Astrocyte (in vitro differentiated cells and primary cell): ENCODE measurements at regions not wholly inside any gene's neighbourhood (a gene's known extent, or its start where the extent isn't known, plus 50 kb on each side); places are given as distances from the start of the nearest gene placed in this dataset.

Source experiments
- DNase-seq: peaks from one replicate; pipeline ENCODE4 v3.0.0-alpha.2; 2010; ENCODE audit warnings: low read depth
- FAIRE-seq: peaks from 2 replicates; lab custom pipeline; 2011; peaks lifted over from hg19 to GRCh38; lab: Jason Lieb, UNC
- H2AFZ ChIP-seq: 2 replicates; pipeline ENCODE4 v1.6.0; 2012; ENCODE audit warnings: low read depth, low read length, inconsistent platforms
- H3K27ac ChIP-seq: 2 replicates; pipeline ENCODE4 v1.5.1; 2011; ENCODE audit warnings: low read depth, low read length, inconsistent platforms
- H3K27me3 ChIP-seq: 2 replicates; pipeline ENCODE4 v1.6.0; 2011; ENCODE audit warnings: low read length, inconsistent platforms; ENCODE audit not compliant: insufficient read depth
- H3K36me3 ChIP-seq: 2 replicates; pipeline ENCODE4 v1.5.1; 2011; ENCODE audit warnings: low read length, inconsistent platforms; ENCODE audit not compliant: insufficient read depth
- H3K4me1 ChIP-seq: 2 replicates; pipeline ENCODE4 v1.5.1; 2011; ENCODE audit warnings: low read length, inconsistent platforms; ENCODE audit not compliant: insufficient read depth
- H3K4me2 ChIP-seq: 2 replicates; pipeline ENCODE4 v1.6.0; 2012; ENCODE audit warnings: low read length, inconsistent platforms
- H3K4me3 ChIP-seq: 2 replicates; pipeline ENCODE4 v1.5.1; 2011; ENCODE audit warnings: low read depth, mild to moderate bottlenecking, low read length, inconsistent platforms; ENCODE audit not compliant: insufficient read depth
- H3K79me2 ChIP-seq: 2 replicates; pipeline ENCODE4 v1.6.0; 2012; ENCODE audit warnings: mild to moderate bottlenecking, low read length, inconsistent platforms; ENCODE audit not compliant: insufficient read depth
- H3K9ac ChIP-seq: 2 replicates; pipeline ENCODE4 v1.6.0; 2012; ENCODE audit warnings: mild to moderate bottlenecking, low read length, inconsistent platforms
- H3K9me3 ChIP-seq: 2 replicates; pipeline ENCODE4 v1.5.1; 2012; ENCODE audit warnings: low read depth, mild to moderate bottlenecking, low read length, inconsistent platforms; ENCODE audit not compliant: insufficient read depth
- H4K20me1 ChIP-seq: 2 replicates; pipeline ENCODE4 v1.6.0; 2012; ENCODE audit warnings: low read length, inconsistent platforms; ENCODE audit not compliant: insufficient read depth
- H3K27ac Mint-ChIP-seq: one replicate; pipeline ENCODE4 v1.8.0; 2021; ENCODE audit warnings: mild to moderate bottlenecking, mixed read lengths; ENCODE audit not compliant: unreplicated experiment
- H3K27me3 Mint-ChIP-seq: one replicate; pipeline ENCODE4 v1.8.0; 2021; ENCODE audit warnings: low read depth, mixed read lengths; ENCODE audit not compliant: unreplicated experiment
- H3K36me3 Mint-ChIP-seq: one replicate; pipeline ENCODE4 v1.8.0; 2021; ENCODE audit warnings: low read depth, mixed read lengths; ENCODE audit not compliant: unreplicated experiment
- H3K4me1 Mint-ChIP-seq: one replicate; pipeline ENCODE4 v1.8.0; 2021; ENCODE audit warnings: low read depth, mixed read lengths; ENCODE audit not compliant: unreplicated experiment
- H3K4me3 Mint-ChIP-seq: one replicate; pipeline ENCODE4 v1.8.0; 2021; ENCODE audit warnings: mild to moderate bottlenecking, moderate library complexity, mixed read lengths; ENCODE audit not compliant: unreplicated experiment
- H3K9me3 Mint-ChIP-seq: one replicate; pipeline ENCODE4 v1.8.0; 2021; ENCODE audit warnings: mild to moderate bottlenecking, mixed read lengths; ENCODE audit not compliant: unreplicated experiment
- EZH2 ChIP-seq: IDR thresholded peaks from 2 replicates; pipeline ENCODE4 v1.6.1; 2012; ENCODE audit warnings: mild to moderate bottlenecking, low read length, inconsistent platforms; ENCODE audit not compliant: insufficient read depth
- TF ChIP-seq, protein P1 (sequence below): IDR thresholded peaks from 2 replicates; pipeline ENCODE4 v1.5.1; 2011; ENCODE audit warnings: low read depth, mild to moderate bottlenecking, inconsistent platforms, low read length, moderate library complexity; ENCODE audit not compliant: insufficient read depth

DNA sequence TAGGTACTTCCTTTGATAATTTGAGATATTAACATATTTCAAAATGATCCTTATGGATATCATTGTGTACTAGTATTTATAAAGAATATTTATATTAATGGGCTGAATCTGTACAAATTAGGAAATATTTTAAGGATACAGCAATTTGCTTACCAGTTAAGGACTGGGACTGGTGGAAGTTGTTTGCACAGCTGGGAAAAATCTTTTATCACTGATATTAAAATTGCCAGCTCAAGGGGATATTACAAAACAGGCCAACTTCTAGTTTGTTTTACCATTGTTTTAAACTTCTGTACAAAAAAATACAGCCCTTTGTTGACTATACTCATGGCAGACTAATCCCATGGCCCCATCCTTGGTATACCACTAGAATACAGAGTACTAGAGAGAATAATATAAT lies 133.2 kb upstream of the DDHD1 start:
- H3K4me3 Mint-ChIP-seq = no peak overlapping the region
- no peaks in the 10 kb centered on the region for H3K79me2 ChIP-seq
- no peak overlapping the region for H3K4me3 ChIP-seq
- no peaks in the 10 kb centered on the region for H3K27me3 Mint-ChIP-seq
- no peaks in the 10 kb centered on the region for H4K20me1 ChIP-seq
- no peak overlapping the region for H3K4me2 ChIP-seq
- no peaks in the 10 kb centered on the region for H3K4me1 ChIP-seq
- no peaks in the 10 kb centered on the region for H3K9me3 ChIP-seq
- peaks cover 2% of the 10 kb centered on the region for H3K9me3 Mint-ChIP-seq
- H3K4me1 Mint-ChIP-seq = no peaks in the 10 kb centered on the region
- no peaks in the 10 kb centered on the region for H3K36me3 ChIP-seq
- no peak overlapping the region for H3K27ac ChIP-seq
- H3K9ac ChIP-seq = no peak overlapping the region
- H3K27me3 ChIP-seq = no peaks in the 10 kb centered on the region
- no peak for DNase-seq
- no peak for FAIRE-seq
- H2AFZ ChIP-seq = no peak overlapping the region
- no peak overlapping the region for H3K27ac Mint-ChIP-seq
- no peaks in the 10 kb centered on the region for H3K36me3 Mint-ChIP-seq
- no peak for TF ChIP-seq EZH2
- TF ChIP-seq, protein P1, sequence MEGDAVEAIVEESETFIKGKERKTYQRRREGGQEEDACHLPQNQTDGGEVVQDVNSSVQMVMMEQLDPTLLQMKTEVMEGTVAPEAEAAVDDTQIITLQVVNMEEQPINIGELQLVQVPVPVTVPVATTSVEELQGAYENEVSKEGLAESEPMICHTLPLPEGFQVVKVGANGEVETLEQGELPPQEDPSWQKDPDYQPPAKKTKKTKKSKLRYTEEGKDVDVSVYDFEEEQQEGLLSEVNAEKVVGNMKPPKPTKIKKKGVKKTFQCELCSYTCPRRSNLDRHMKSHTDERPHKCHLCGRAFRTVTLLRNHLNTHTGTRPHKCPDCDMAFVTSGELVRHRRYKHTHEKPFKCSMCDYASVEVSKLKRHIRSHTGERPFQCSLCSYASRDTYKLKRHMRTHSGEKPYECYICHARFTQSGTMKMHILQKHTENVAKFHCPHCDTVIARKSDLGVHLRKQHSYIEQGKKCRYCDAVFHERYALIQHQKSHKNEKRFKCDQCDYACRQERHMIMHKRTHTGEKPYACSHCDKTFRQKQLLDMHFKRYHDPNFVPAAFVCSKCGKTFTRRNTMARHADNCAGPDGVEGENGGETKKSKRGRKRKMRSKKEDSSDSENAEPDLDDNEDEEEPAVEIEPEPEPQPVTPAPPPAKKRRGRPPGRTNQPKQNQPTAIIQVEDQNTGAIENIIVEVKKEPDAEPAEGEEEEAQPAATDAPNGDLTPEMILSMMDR = no peak

DNA sequence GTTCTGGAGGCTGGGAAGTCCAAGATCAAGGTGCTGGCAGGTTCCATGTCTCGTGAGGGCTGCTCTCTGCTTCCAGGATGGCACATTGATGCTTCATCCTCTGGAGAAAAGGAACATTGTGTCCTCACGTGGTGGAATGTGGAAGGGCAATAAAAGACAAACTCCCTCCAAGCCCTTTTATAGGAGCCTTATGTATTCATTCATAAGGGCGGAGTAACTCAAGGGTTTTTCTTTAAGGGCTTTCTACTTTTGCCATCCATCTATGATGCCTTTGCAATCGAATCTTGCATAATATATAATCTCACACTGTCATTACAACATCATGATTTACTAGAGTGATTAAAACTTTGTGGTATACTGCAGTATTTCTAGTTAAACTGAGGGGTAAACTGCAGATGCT lies 132.7 kb upstream of the DDHD1 start:
- Mint-ChIP-seq H3K9me3 (peaks cover 2% of the 10 kb centered on the region), H3K27me3 (no peaks in the 10 kb centered on the region), H3K27ac (no peak overlapping the region), H3K4me3 (no peak overlapping the region), H3K36me3 (no peaks in the 10 kb centered on the region), H3K4me1 (no peaks in the 10 kb centered on the region)
- Histone ChIP-seq H3K36me3 (no peaks in the 10 kb centered on the region), H3K79me2 (no peaks in the 10 kb centered on the region), H2AFZ (no peak overlapping the region), H4K20me1 (no peaks in the 10 kb centered on the region), H3K9me3 (no peaks in the 10 kb centered on the region), H3K4me3 (no peak overlapping the region), H3K27me3 (no peaks in the 10 kb centered on the region), H3K27ac (no peak overlapping the region), H3K4me2 (no peak overlapping the region), H3K9ac (no peak overlapping the region), H3K4me1 (no peaks in the 10 kb centered on the region)
- TF ChIP-seq, protein P1 = no peak
- TF ChIP-seq EZH2 = no peak
- no peak for FAIRE-seq
- DNase-seq = no peak

DNA sequence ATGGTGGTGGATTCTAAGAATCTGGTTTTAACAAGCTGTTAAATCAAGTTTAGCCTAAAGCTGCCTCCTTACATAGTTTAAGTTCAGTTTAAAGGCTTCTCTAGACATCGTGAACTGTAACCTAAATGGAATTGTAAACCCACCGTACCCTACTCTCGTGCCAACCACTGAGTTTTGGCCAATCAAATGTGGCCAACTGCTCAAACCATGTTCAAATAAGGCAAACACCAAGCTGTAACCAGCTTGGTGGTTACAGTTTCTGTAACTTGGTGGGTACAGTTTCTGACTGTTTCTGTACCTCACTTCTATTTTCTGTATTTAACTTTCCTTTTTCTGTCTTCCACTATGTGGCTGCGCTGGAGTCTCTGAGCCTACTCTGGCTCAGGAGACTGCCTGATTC lies 131.9 kb upstream of the DDHD1 start:
- Histone ChIP-seq H3K4me3 (no peak overlapping the region), H3K9me3 (no peaks in the 10 kb centered on the region), H3K4me2 (no peak overlapping the region), H3K79me2 (no peaks in the 10 kb centered on the region), H3K4me1 (no peaks in the 10 kb centered on the region), H3K27me3 (no peaks in the 10 kb centered on the region), H3K36me3 (no peaks in the 10 kb centered on the region), H3K9ac (no peak overlapping the region), H4K20me1 (no peaks in the 10 kb centered on the region), H2AFZ (no peak overlapping the region), H3K27ac (no peak overlapping the region)
- Mint-ChIP-seq H3K4me3 (no peak overlapping the region), H3K9me3 (peaks cover 3% of the 10 kb centered on the region), H3K27ac (no peak overlapping the region), H3K36me3 (no peaks in the 10 kb centered on the region), H3K4me1 (no peaks in the 10 kb centered on the region), H3K27me3 (no peaks in the 10 kb centered on the region)
- TF ChIP-seq, protein P1 = no peak
- TF ChIP-seq EZH2 = no peak
- DNase-seq (no peak), FAIRE-seq (no peak)
